ENCODE measurements at regions not wholly inside any gene's neighbourhood (a gene's known extent, or its start where the extent isn't known, plus 50 kb on each side); places are given as distances from the start of the nearest gene placed in this dataset.

DNA sequence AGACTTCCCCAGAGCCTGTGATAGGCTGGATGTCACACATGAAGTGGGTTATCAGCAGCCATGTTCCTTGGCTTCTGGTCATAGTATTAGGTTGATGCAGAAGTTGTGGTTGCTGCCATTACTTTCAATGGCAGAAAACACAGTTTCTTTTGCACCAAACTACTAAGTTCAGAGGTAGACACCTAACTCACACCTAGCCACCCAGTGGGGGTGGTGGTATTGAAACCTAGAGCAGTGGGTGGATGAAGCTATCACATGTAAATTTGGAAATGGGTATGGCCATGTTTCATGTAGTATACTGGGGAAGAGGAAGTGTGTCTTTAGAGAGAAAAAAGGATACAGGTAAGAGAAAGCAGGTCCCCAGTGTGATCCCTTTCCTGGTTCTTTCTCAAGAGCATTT is 347.9 kb upstream of the SEMA6A start:
- POLR2A ChIA-PET = no interaction called here
- no peak for DNase-seq (ENCODE audit: extremely low spot score)
- TF ChIP-seq LEF1 (IDR thresholded peaks at IDR 0.05; ENCODE audit: borderline replicate concordance) (no peak), ZNF384 (IDR thresholded peaks at IDR 0.05) (no peak), HDGF (IDR thresholded peaks at IDR 0.05; ENCODE audit: borderline replicate concordance) (no peak), ARNT (IDR thresholded peaks at IDR 0.05) (no peak), ELF4 (IDR thresholded peaks at IDR 0.05) (no peak), NFRKB (IDR thresholded peaks at IDR 0.05) (no peak), TARDBP (IDR thresholded peaks at IDR 0.05) (no peak), CTBP1 (IDR thresholded peaks at IDR 0.05; ENCODE audit: borderline replicate concordance) (no peak), SP1 (IDR thresholded peaks at IDR 0.05) (no peak), BHLHE40 (IDR thresholded peaks at IDR 0.05; ENCODE audit: borderline replicate concordance) (no peak), L3MBTL2 (conservative IDR thresholded peaks at IDR 0.05) (no peak), FOXK2 (IDR thresholded peaks at IDR 0.05) (no peak), FOXA1 (IDR thresholded peaks at IDR 0.05) (no peak), SUZ12 (IDR thresholded peaks at IDR 0.05) (no peak), FOXM1 (IDR thresholded peaks at IDR 0.05; ENCODE audit: borderline replicate concordance) (no peak)
- TF ChIP-seq, protein P1, sequence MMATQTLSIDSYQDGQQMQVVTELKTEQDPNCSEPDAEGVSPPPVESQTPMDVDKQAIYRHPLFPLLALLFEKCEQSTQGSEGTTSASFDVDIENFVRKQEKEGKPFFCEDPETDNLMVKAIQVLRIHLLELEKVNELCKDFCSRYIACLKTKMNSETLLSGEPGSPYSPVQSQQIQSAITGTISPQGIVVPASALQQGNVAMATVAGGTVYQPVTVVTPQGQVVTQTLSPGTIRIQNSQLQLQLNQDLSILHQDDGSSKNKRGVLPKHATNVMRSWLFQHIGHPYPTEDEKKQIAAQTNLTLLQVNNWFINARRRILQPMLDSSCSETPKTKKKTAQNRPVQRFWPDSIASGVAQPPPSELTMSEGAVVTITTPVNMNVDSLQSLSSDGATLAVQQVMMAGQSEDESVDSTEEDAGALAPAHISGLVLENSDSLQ (IDR thresholded peaks at IDR 0.05) = no peak
- CTCF ChIA-PET = no interaction called here

DNA sequence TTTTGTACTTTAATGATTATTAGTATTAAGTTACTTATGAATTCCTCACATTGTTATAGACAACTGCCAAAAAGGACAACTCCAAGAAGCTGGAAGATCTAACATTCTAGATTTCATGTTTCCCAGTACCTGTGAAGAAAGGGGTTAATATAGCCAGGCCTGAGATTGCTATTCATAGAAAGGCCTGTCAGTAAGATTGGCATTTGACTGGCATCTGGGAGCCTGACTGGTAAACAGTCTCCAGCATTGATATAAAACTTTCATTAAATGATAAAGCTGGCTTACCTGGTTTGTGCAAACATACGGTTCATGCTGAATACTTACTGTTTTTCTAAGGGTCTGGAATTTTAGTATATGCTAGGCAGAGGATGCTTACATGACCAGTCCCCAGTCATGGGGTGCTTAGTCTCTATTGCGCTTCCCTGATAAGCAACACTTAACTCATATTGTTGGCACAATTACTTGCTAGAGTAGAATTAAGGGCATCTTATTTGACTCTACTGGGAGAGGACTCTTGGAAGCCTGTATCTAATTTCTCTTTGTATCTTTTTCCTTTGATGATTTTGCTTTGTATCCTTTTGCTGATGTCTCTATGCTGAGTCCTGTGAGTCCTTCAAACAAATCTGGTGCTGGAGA is 340.4 kb upstream of the SEMA6A start:
- ChIA-PET CTCF (no interaction called here), POLR2A (no interaction called here)
- TF ChIP-seq FOXK2 (IDR thresholded peaks at IDR 0.05) (no peak), SUZ12 (IDR thresholded peaks at IDR 0.05) (no peak), CTBP1 (IDR thresholded peaks at IDR 0.05; ENCODE audit: borderline replicate concordance) (no peak), L3MBTL2 (conservative IDR thresholded peaks at IDR 0.05) (no peak), TARDBP (IDR thresholded peaks at IDR 0.05) (no peak), BHLHE40 (IDR thresholded peaks at IDR 0.05; ENCODE audit: borderline replicate concordance) (no peak), LEF1 (IDR thresholded peaks at IDR 0.05; ENCODE audit: borderline replicate concordance) (no peak), SP1 (IDR thresholded peaks at IDR 0.05) (no peak), NFRKB (IDR thresholded peaks at IDR 0.05) (no peak)
- TF ChIP-seq, protein P1 (IDR thresholded peaks at IDR 0.05) = no peak
- no peak for DNase-seq (ENCODE audit: extremely low spot score)

DNA sequence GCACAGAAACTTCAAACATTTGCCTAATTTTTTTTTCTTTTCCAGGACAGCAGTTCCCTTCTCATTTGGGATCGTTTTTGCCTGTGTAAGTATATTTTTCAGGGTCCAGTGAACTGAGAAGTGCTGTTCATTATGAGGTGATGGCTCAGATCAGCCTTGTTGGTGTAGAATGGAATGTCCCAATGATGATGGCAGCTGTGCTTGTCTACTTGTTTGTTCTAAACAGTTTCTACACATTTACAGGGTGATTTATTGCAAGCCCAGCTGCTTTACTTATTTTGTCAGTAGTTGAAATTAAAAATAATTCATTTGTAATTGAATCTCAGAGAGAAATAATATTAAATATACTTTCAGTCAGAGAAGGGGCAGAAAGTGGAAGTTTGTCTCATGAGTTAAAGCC is 337.6 kb upstream of the SEMA6A start:
- POLR2A ChIA-PET = no interaction called here
- CTCF ChIA-PET = interaction anchor here (0.6 to 0.7 kb wide), 2 partner anchors 29 to 1879 kb away, joined by 3 to 5 read pairs; no protein-coding TSS in a partner anchor
- TF ChIP-seq HDGF (IDR thresholded peaks at IDR 0.05; ENCODE audit: borderline replicate concordance) (no peak), ARNT (IDR thresholded peaks at IDR 0.05) (no peak), FOXM1 (IDR thresholded peaks at IDR 0.05; ENCODE audit: borderline replicate concordance) (no peak), ZNF384 (IDR thresholded peaks at IDR 0.05) (no peak), FOXA1 (IDR thresholded peaks at IDR 0.05) (no peak), LEF1 (IDR thresholded peaks at IDR 0.05; ENCODE audit: borderline replicate concordance) (no peak), SP1 (IDR thresholded peaks at IDR 0.05) (no peak), FOXK2 (IDR thresholded peaks at IDR 0.05) (no peak), CTBP1 (IDR thresholded peaks at IDR 0.05; ENCODE audit: borderline replicate concordance) (no peak), L3MBTL2 (conservative IDR thresholded peaks at IDR 0.05) (no peak), SUZ12 (IDR thresholded peaks at IDR 0.05) (no peak), NFRKB (IDR thresholded peaks at IDR 0.05) (no peak), BHLHE40 (IDR thresholded peaks at IDR 0.05; ENCODE audit: borderline replicate concordance) (no peak)
- TF ChIP-seq, protein P1 (IDR thresholded peaks at IDR 0.05) = no peak

DNA sequence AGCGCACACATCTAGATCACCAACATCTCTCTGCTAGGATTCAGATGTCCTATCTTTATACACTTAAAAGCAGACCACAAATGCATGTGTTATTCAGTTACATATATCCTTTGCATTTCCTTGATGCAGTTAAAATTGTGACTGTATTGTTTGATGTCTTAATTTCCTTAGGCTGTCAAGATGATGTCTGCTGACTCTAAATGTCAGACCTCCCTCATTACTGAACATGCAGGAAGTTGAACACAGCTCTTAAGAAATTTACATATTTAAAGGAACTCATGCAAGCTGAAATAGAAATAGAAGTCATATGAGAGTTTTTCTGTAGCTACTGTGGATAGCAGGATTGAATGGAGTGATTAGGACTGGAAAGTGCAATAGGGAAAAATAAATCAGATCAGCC is 336.5 kb upstream of the SEMA6A start:
- TF ChIP-seq FOXK2 (IDR thresholded peaks at IDR 0.05) (no peak), L3MBTL2 (conservative IDR thresholded peaks at IDR 0.05) (no peak), HDGF (IDR thresholded peaks at IDR 0.05; ENCODE audit: borderline replicate concordance) (no peak), ELF4 (IDR thresholded peaks at IDR 0.05) (no peak), SUZ12 (IDR thresholded peaks at IDR 0.05) (no peak), SP1 (IDR thresholded peaks at IDR 0.05) (no peak), LEF1 (IDR thresholded peaks at IDR 0.05; ENCODE audit: borderline replicate concordance) (no peak), BHLHE40 (IDR thresholded peaks at IDR 0.05; ENCODE audit: borderline replicate concordance) (no peak), NFRKB (IDR thresholded peaks at IDR 0.05) (no peak), CTBP1 (IDR thresholded peaks at IDR 0.05; ENCODE audit: borderline replicate concordance) (no peak), FOXM1 (IDR thresholded peaks at IDR 0.05; ENCODE audit: borderline replicate concordance) (no peak), FOXA1 (IDR thresholded peaks at IDR 0.05) (no peak), TARDBP (IDR thresholded peaks at IDR 0.05) (no peak), ZNF384 (IDR thresholded peaks at IDR 0.05) (no peak), ARNT (IDR thresholded peaks at IDR 0.05) (no peak)
- TF ChIP-seq, protein P1 (IDR thresholded peaks at IDR 0.05) = no peak
- POLR2A ChIA-PET = no interaction called here
- DNase-seq (ENCODE audit: extremely low spot score) = no peak
- CTCF ChIA-PET = no interaction called here

More for the DNA sequence above, 337.6 kb upstream of the SEMA6A start:
- DNase-seq (ENCODE audit: extremely low spot score) = no peak

DNA sequence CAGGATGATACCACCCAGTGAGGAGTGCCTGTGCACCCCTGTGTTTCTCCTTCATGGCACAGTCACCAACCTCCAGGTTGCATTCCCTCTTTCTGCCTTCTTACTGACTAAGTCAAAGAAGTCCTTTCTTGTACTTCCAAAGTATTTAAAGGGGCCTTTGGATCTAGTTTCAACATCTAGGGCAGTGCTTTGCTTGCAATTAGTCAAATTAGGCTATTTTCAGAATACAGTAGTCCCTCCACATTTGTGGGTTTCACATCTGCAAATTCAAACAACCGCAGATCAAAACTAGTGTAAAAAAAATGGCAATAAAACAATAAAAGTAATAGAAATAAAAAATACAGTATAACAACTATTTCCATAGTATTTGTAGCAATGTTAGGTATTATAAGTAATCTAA is 333.9 kb upstream of the SEMA6A start:
- TF ChIP-seq HDGF (IDR thresholded peaks at IDR 0.05; ENCODE audit: borderline replicate concordance) (no peak), SUZ12 (IDR thresholded peaks at IDR 0.05) (no peak), L3MBTL2 (conservative IDR thresholded peaks at IDR 0.05) (no peak), FOXA1 (IDR thresholded peaks at IDR 0.05) (no peak), SP1 (IDR thresholded peaks at IDR 0.05) (no peak), TARDBP (IDR thresholded peaks at IDR 0.05) (no peak), ZNF384 (IDR thresholded peaks at IDR 0.05) (no peak), ELF4 (IDR thresholded peaks at IDR 0.05) (no peak), ARNT (IDR thresholded peaks at IDR 0.05) (no peak), FOXM1 (IDR thresholded peaks at IDR 0.05; ENCODE audit: borderline replicate concordance) (no peak), LEF1 (IDR thresholded peaks at IDR 0.05; ENCODE audit: borderline replicate concordance) (no peak), NFRKB (IDR thresholded peaks at IDR 0.05) (no peak), FOXK2 (IDR thresholded peaks at IDR 0.05) (no peak)
- TF ChIP-seq, protein P1 (IDR thresholded peaks at IDR 0.05) = no peak
- POLR2A ChIA-PET = no interaction called here
- no peak for DNase-seq (ENCODE audit: extremely low spot score)
- CTCF ChIA-PET = no interaction called here

Data from HEK293T (cell line).